Natural killer cell treated with Interleukin-12 subunit alpha and Interleukin-12 subunit beta and Interleukin-15 and Interleukin-18, amount 100 ng/mL, for 72 hours (primary cell): ENCODE measurements at regions not wholly inside any gene's neighbourhood (a gene's known extent, or its start where the extent isn't known, plus 50 kb on each side); places are given as distances from the start of the nearest gene placed in this dataset.

Experiments
- ATAC-seq, 2 donors: fragments of 150-1000 bp; cut with Tn5 transposase in 1 of 2; sonication (Bioruptor Pico), chemical (Tn5 transposase) in 1 of 2; 2 replicates each; pipeline ENCODE4 v1.10.0; 2021
- DNase-seq: peaks from one replicate; pipeline ENCODE4 v3.0.0; 2022; ENCODE audit warnings: low spot score
- H3K27ac Mint-ChIP-seq, 2 donors: 1 replicate in 1 of 2; 2 replicates in 1 of 2; pipeline ENCODE4 v1.8.0; 2022; ENCODE audit warnings: mixed read lengths in 2 of 2, mild to moderate bottlenecking in 1 of 2, moderate library complexity in 1 of 2
- H3K27me3 Mint-ChIP-seq, 2 donors: 1 replicate in 1 of 2; 2 replicates in 1 of 2; pipeline ENCODE4 v1.8.0; 2022; ENCODE audit warnings: mixed read lengths in 2 of 2
- H3K36me3 Mint-ChIP-seq: one replicate; pipeline ENCODE4 v1.8.0; 2022; ENCODE audit warnings: mixed read lengths
- H3K4me1 Mint-ChIP-seq, 2 donors: 1 replicate in 1 of 2; 2 replicates in 1 of 2; pipeline ENCODE4 v1.8.0; 2022; ENCODE audit warnings: low read depth in 2 of 2, mixed read lengths in 2 of 2, mild to moderate bottlenecking in 1 of 2
- H3K4me3 Mint-ChIP-seq: one replicate; pipeline ENCODE4 v1.8.0; 2022; ENCODE audit warnings: mixed read lengths
- H3K9me3 Mint-ChIP-seq: 2 replicates; pipeline ENCODE4 v1.8.0; 2022; ENCODE audit warnings: mixed read lengths

DNA sequence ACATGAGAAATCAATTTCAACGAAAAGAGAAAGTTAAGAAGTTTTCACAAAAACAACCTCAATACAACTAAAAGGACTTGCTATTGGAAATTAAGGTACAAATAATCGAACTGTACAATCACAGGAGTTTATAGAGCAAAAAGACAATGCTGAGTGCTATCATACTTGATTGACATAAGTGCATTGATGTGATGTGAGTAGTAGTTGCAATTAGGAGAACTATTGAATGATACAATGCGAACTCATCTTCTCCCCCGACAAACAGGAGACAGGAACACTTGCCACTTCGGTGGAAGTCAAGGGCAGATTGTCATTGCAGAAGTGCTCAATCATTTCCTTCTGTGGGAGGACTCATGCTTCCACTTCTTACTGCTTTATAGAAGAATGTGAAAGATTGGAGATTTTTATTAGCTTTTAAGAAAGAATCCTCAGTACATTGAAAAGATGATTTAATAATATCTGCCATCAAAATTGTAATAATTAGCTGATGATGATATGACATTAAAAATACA lies 276.6 kb upstream of the MPDZ start:
- Mint-ChIP-seq H3K4me3 (no peak overlapping the region), H3K27me3 (no peaks in the 10 kb centered on the region), H3K4me1 (no peaks in the 10 kb centered on the region), H3K27ac (no peak overlapping the region), H3K36me3 (no peaks in the 10 kb centered on the region), H3K9me3 (peaks cover 4% of the 10 kb centered on the region)
- DNase-seq (no peak), ATAC-seq (no peak)

DNA sequence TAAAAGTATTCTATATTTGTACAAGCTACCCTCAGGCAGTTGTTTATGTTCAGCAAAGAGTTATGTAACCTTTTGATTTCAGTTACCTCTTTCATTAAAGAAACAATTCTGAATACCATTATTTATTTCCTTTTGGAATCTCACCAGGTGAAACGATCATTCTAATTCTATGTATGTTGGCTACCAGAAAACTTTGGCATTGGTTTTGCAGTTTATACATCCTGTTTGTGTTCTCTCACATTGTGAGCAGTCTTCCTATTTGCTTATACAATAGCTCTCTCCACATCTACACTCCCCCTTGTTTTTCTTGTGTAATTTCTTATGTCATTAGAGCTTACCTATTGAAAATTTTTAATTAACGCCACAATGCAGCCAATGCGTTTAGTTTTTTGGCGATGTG lies 276.0 kb upstream of the MPDZ start:
- no peaks in the 10 kb centered on the region for H3K27me3 Mint-ChIP-seq
- H3K9me3 Mint-ChIP-seq: peaks cover 4% of the 10 kb centered on the region
- no peak overlapping the region for H3K27ac Mint-ChIP-seq
- H3K4me1 Mint-ChIP-seq: no peaks in the 10 kb centered on the region
- H3K4me3 Mint-ChIP-seq: no peak overlapping the region
- no peaks in the 10 kb centered on the region for H3K36me3 Mint-ChIP-seq
- ATAC-seq: no peak
- no peak for DNase-seq

- Mint-ChIP-seq H3K27ac (no peak overlapping the region), H3K9me3 (peaks cover 4% of the 10 kb centered on the region), H3K4me1 (no peaks in the 10 kb centered on the region), H3K27me3 (no peaks in the 10 kb centered on the region), H3K4me3 (no peak overlapping the region), H3K36me3 (no peaks in the 10 kb centered on the region)
- ATAC-seq (no peak), DNase-seq (no peak)
Measured at GRCh38 chr9:13554626-13555025, 275.1 kb upstream of the MPDZ start.

DNA sequence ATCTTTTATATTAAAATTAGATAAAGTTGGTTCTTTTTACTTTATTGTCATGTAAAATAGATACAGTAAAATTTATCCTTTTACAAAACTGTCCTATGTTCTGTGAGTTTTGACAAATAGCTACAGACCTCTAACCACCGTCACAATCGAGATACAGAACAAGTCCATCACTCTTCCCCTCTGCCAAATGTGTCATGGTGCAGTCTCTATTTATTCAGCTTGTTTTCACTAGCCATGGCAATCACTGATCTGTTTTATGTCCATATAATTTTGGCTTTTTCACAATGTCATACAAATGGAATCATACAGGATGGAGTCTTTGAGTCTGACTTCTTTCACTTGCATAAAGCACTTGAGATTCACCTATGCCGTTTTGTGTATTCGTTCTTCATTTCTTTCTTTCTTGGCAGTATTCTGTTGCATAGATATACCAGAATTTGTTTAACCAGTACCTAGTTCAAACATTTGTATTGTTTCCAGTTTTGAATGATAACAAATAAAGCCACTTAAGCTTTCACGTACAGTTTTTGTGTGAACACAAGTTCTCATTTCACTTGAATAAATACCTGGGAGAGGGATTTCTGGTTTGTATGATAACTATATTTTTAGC lies 273.2 kb upstream of the MPDZ start:
- H3K4me3 Mint-ChIP-seq: no peak overlapping the region

GRCh38 chr9:13550519-13550918 lies 271.0 kb upstream of the MPDZ start:
- peaks cover 4% of the 10 kb centered on the region for H3K9me3 Mint-ChIP-seq
- H3K4me3 Mint-ChIP-seq: no peak overlapping the region
- no peaks in the 10 kb centered on the region for H3K4me1 Mint-ChIP-seq
- no peak for ATAC-seq
- DNase-seq: no peak
- no peaks in the 10 kb centered on the region for H3K36me3 Mint-ChIP-seq
- no peaks in the 10 kb centered on the region for H3K27me3 Mint-ChIP-seq
- no peak overlapping the region for H3K27ac Mint-ChIP-seq

More for the DNA sequence above, 273.2 kb upstream of the MPDZ start:
- Mint-ChIP-seq H3K4me1 (no peaks in the 10 kb centered on the region), H3K27me3 (no peaks in the 10 kb centered on the region), H3K9me3 (peaks cover 4% of the 10 kb centered on the region), H3K36me3 (no peaks in the 10 kb centered on the region), H3K27ac (no peak overlapping the region)
- ATAC-seq (no peak), DNase-seq (no peak)

DNA sequence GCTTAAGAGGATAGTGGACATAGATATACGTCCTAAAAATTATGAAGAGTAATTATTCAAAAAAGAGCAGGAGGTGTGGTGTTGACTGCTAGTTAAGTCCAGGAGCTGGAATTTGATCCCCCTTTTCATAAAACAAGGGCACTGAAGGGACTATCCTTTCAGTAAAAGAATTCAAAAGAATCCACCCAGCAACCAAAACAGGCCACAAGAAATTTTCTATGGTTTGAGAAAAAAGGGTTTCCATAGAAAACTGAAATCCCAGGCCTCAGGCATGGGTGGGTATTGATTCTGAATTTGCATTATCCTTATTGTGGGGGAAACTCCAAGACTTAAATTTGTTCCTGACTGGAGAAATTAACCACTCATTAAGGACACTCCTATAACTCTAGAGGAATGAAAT lies 269.0 kb upstream of the MPDZ start:
- Mint-ChIP-seq H3K4me3 (no peak overlapping the region), H3K9me3 (peaks cover 4% of the 10 kb centered on the region)

DNA sequence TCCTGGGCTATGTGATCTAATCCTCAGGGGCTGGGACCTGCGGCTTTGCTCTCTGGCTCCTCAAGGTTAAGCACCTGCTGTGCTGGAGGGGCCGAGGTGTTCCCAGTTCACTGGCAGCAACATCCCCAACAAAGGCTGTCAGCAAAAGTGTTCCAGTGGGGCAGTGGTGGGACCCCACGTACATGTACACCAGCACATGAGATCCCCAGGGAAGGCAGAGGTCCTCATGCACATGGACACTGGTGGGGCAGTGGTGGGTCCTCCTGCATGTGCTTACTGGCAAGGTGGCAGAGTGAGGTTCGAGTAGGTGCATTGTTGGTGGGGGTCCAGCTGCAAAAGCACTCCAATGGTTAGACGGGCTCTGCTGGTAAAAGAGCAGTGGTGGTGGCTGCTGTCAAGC lies 255.6 kb upstream of the MPDZ start:
- DNase-seq (no peak), ATAC-seq (no peak)
- no peak overlapping the region for H3K27ac Mint-ChIP-seq
- H3K27me3 Mint-ChIP-seq: no peaks in the 10 kb centered on the region
- H3K4me3 Mint-ChIP-seq: no peak overlapping the region
- H3K36me3 Mint-ChIP-seq: no peaks in the 10 kb centered on the region
- H3K9me3 Mint-ChIP-seq: peaks cover 25% of the 10 kb centered on the region
- H3K4me1 Mint-ChIP-seq: no peaks in the 10 kb centered on the region

More for the DNA sequence above, 269.0 kb upstream of the MPDZ start:
- H3K36me3 Mint-ChIP-seq: no peaks in the 10 kb centered on the region
- no peak overlapping the region for H3K27ac Mint-ChIP-seq
- DNase-seq (no peak), ATAC-seq (no peak)
- no peaks in the 10 kb centered on the region for H3K4me1 Mint-ChIP-seq
- H3K27me3 Mint-ChIP-seq: no peaks in the 10 kb centered on the region

DNA sequence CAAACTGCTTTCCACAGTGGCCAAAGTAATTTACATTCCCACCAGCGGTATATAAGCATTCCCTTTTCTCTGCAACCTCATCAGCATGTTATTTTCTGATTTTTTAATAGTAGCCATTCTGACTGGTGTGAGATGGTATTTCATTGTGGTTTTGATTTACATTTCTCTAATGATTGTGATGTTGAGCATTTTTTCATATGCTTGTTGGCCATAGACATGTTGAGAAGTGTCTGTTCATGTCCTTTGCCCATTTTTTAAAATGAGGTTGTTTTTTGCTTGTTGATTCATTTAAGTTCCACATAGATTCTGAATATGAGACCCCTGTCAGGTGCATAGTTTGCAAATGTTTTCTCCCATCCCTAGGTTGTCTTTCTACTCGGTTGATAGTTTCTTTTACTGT lies 254.5 kb upstream of the MPDZ start:
- no peak for ATAC-seq
- Mint-ChIP-seq H3K27me3 (no peaks in the 10 kb centered on the region), H3K36me3 (no peaks in the 10 kb centered on the region), H3K9me3 (peaks cover 29% of the 10 kb centered on the region), H3K4me3 (no peak overlapping the region), H3K4me1 (peaks cover 0 to 3% of the 10 kb centered on the region in 2 donors), H3K27ac (no peak overlapping the region)
- DNase-seq: no peak

GRCh38 chr9:13532407-13532806 lies 252.9 kb upstream of the MPDZ start:
- no peak for ATAC-seq
- H3K9me3 Mint-ChIP-seq: peaks cover 25% of the 10 kb centered on the region
- H3K27ac Mint-ChIP-seq: no peak overlapping the region
- no peaks in the 10 kb centered on the region for H3K36me3 Mint-ChIP-seq
- H3K4me1 Mint-ChIP-seq: peaks cover 0 to 3% of the 10 kb centered on the region in 2 donors
- H3K27me3 Mint-ChIP-seq: no peaks in the 10 kb centered on the region
- H3K4me3 Mint-ChIP-seq: no peak overlapping the region
- no peak for DNase-seq

GRCh38 chr9:13529321-13530104 lies 250.0 kb upstream of the MPDZ start:
- ATAC-seq (no peak), DNase-seq (no peak)
- Mint-ChIP-seq H3K4me1 (peaks cover 0 to 3% of the 10 kb centered on the region in 2 donors), H3K27ac (no peak overlapping the region), H3K9me3 (peaks cover 17% of the 10 kb centered on the region), H3K4me3 (no peak overlapping the region), H3K36me3 (no peaks in the 10 kb centered on the region), H3K27me3 (no peaks in the 10 kb centered on the region)

GRCh38 chr9:13524245-13524644 lies 244.8 kb upstream of the MPDZ start:
- no peaks in the 10 kb centered on the region for H3K27me3 Mint-ChIP-seq
- no peak overlapping the region for H3K27ac Mint-ChIP-seq
- DNase-seq (no peak), ATAC-seq (no peak)
- no peak overlapping the region for H3K4me3 Mint-ChIP-seq
- no peaks in the 10 kb centered on the region for H3K4me1 Mint-ChIP-seq
- peaks cover 7% of the 10 kb centered on the region for H3K9me3 Mint-ChIP-seq
- H3K36me3 Mint-ChIP-seq: no peaks in the 10 kb centered on the region

DNA sequence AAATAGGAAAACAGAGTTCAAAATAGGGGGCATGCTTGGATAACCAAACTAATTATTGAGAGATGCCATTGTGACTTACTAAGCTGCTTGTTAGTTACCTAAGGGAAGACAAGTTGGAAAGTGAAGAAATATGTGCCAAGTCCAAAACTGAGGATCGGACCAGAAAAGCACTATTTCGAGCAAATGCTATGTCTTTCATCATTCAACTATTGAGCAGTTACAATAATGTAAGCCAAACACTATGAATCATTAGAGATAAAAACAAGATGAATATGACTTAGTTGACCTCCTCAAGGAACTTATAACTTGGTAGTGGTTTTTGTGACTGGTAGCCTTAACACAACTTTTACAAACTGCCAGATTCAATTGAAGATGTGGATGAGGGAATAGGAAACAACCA lies 240.6 kb upstream of the MPDZ start:
- Mint-ChIP-seq H3K27ac (no peak overlapping the region), H3K4me3 (no peak overlapping the region), H3K9me3 (peaks cover 15% of the 10 kb centered on the region), H3K4me1 (no peaks in the 10 kb centered on the region), H3K36me3 (no peaks in the 10 kb centered on the region), H3K27me3 (no peaks in the 10 kb centered on the region)
- ATAC-seq: no peak
- no peak for DNase-seq

GRCh38 chr9:13513716-13514444 lies 234.4 kb upstream of the MPDZ start:
- no peak for DNase-seq
- Mint-ChIP-seq H3K27me3 (no peaks in the 10 kb centered on the region), H3K27ac (no peak overlapping the region), H3K4me1 (no peaks in the 10 kb centered on the region), H3K4me3 (no peak overlapping the region), H3K36me3 (no peaks in the 10 kb centered on the region), H3K9me3 (peaks cover 8% of the 10 kb centered on the region)
- no peak for ATAC-seq

- H3K4me1 Mint-ChIP-seq: no peaks in the 10 kb centered on the region
- no peaks in the 10 kb centered on the region for H3K36me3 Mint-ChIP-seq
- DNase-seq: no peak
- H3K27ac Mint-ChIP-seq: no peak overlapping the region
- no peak overlapping the region for H3K4me3 Mint-ChIP-seq
- H3K27me3 Mint-ChIP-seq: no peaks in the 10 kb centered on the region
- peaks cover 8% of the 10 kb centered on the region for H3K9me3 Mint-ChIP-seq
- no peak for ATAC-seq
Measured at GRCh38 chr9:13513286-13513685, 233.8 kb upstream of the MPDZ start.
